ENCODE measurements at regions not wholly inside any gene's neighbourhood (a gene's known extent, or its start where the extent isn't known, plus 50 kb on each side); places are given as distances from the start of the nearest gene placed in this dataset.

DNA sequence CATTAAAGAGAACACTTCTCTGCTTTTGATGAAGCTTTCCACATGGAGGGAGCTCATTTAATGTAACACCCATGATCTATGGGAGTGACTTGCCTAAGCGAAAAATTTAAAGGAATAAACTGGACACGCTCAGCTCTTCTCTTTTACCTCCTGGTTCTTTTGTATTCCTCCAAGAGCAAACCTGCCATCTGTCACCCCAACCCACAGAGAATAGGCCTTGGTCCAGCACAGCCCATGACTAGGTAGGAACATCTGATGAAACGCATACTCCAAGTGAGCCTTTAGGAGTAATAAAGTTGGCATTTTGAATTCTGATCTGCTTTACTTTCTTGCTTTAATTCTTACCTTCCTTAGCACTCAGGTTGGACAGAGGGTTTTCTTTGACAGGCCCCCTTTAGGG lies 389.0 kb downstream of the HNRNPD start:
- DNase-seq, result no peak
- H3K27me3 ChIP-seq, result peaks cover 4% of the 10 kb centered on the region
- WGBS, 2 donors (ENCODE audit: low coverage in 1 of 2), result 52 to 76% methylated on average over 2 to 3 of the region's 3 CpGs
- in situ Hi-C loops (cut with MboI; ENCODE audit: low pct_ligation_motif_present in 1 of 4, low pct_unique_long_range_greater_than_20kb in 1 of 4, low sequenced_read_pairs in 3 of 4), result no loop called here
- no peak overlapping the region for H3K27ac ChIP-seq
- intact Hi-C loops (cut with DNase I; ENCODE audit: low total_unique reads), result no loop called here
- H3K4me1 ChIP-seq, result no peaks in the 10 kb centered on the region
- H3K9me3 ChIP-seq, result no peaks in the 10 kb centered on the region
- no peaks in the 10 kb centered on the region for H3K36me3 ChIP-seq
- no peak for TF ChIP-seq EP300 (IDR thresholded peaks at IDR 0.05; ENCODE audit: low read depth)
- no peak for TF ChIP-seq POLR2AphosphoS5 (IDR thresholded peaks at IDR 0.05)
- TF ChIP-seq, protein P1, sequence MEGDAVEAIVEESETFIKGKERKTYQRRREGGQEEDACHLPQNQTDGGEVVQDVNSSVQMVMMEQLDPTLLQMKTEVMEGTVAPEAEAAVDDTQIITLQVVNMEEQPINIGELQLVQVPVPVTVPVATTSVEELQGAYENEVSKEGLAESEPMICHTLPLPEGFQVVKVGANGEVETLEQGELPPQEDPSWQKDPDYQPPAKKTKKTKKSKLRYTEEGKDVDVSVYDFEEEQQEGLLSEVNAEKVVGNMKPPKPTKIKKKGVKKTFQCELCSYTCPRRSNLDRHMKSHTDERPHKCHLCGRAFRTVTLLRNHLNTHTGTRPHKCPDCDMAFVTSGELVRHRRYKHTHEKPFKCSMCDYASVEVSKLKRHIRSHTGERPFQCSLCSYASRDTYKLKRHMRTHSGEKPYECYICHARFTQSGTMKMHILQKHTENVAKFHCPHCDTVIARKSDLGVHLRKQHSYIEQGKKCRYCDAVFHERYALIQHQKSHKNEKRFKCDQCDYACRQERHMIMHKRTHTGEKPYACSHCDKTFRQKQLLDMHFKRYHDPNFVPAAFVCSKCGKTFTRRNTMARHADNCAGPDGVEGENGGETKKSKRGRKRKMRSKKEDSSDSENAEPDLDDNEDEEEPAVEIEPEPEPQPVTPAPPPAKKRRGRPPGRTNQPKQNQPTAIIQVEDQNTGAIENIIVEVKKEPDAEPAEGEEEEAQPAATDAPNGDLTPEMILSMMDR (IDR thresholded peaks at IDR 0.05), result no peak
- no peak for TF ChIP-seq POLR2A (IDR thresholded peaks at IDR 0.05)
- no peak overlapping the region for H3K4me3 ChIP-seq

DNA sequence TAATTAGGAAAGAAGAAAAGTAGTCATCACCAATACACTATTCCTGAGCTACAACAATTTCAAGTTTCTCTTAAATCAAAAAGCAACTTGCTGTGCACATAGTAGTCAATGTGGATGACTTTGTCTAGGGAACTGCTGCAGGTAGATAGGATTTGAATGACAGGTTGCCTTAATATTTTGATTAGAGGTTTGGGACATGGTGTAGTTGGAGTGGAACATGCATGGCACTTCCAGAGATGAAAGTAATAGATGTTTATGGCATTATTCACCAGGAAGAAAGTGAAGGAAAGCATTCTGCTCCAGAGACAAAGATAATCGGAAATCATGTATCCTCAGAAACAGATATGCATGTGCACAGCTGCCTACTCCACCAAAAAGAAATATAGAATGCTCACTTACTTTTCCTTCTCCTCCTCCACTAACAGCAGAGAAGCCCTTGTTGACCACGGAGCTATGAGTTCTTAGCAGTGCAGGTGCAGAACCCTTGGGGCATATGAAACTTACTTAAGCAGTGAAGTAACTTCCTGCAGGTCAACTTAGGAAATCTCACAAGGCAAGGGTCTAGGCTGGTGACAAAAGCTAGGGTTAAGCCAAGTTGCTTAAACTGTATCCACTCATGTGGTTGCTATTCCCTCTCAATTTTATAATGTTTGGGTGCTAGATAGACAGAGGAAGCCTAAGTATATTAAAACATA lies 390.8 kb downstream of the HNRNPD start:
- Histone ChIP-seq H3K27ac (no peak overlapping the region), H3K9me3 (no peaks in the 10 kb centered on the region), H3K27me3 (no peaks in the 10 kb centered on the region), H3K4me3 (no peak overlapping the region), H3K36me3 (no peaks in the 10 kb centered on the region), H3K4me1 (no peaks in the 10 kb centered on the region)
- in situ Hi-C loops (cut with MboI; ENCODE audit: low pct_ligation_motif_present in 1 of 4, low pct_unique_long_range_greater_than_20kb in 1 of 4, low sequenced_read_pairs in 3 of 4) (no loop called here), intact Hi-C loops (cut with DNase I; ENCODE audit: low total_unique reads) (loop anchor here (2.0 kb wide), 1 partner anchor 62 kb away; no protein-coding TSS in a partner anchor)
- 86 to 100% methylated on average over 2 of the region's 2 CpGs for WGBS, 2 donors (ENCODE audit: low coverage in 1 of 2)
- DNase-seq, result no peak
- TF ChIP-seq, protein P1 (IDR thresholded peaks at IDR 0.05), result no peak
- TF ChIP-seq EP300 (IDR thresholded peaks at IDR 0.05; ENCODE audit: low read depth) (no peak), POLR2AphosphoS5 (IDR thresholded peaks at IDR 0.05) (no peak)

DNA sequence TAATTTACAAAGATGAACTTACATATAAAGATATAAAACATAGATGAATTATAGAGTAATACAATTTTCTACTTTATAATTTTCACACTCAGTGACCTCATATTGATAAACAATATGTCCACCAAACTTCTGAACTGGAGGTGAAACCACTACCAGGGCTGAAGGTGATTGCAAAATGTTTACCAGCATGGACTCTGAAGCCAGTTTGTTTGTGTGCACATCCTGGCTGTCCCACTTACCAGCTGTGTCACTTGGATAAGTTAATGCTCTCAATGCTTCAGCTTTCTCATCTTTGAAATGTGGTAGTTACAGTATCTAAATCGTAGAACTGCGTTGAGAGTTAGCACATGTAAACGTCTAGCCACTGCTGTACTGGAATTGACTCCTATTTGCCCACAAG lies 392.6 kb downstream of the HNRNPD start:
- H3K36me3 ChIP-seq, result no peaks in the 10 kb centered on the region
- no peak overlapping the region for H3K4me3 ChIP-seq
- no peak overlapping the region for H3K27ac ChIP-seq
- H3K4me1 ChIP-seq, result no peaks in the 10 kb centered on the region
- DNase-seq, result no peak
- no peaks in the 10 kb centered on the region for H3K9me3 ChIP-seq
- in situ Hi-C loops (cut with MboI; ENCODE audit: low pct_ligation_motif_present in 1 of 4, low pct_unique_long_range_greater_than_20kb in 1 of 4, low sequenced_read_pairs in 3 of 4) (no loop called here), intact Hi-C loops (cut with DNase I; ENCODE audit: low total_unique reads) (no loop called here)
- H3K27me3 ChIP-seq, result no peaks in the 10 kb centered on the region
- 70 to 86% methylated on average over 2 to 3 of the region's 3 CpGs for WGBS, 2 donors (ENCODE audit: low coverage in 1 of 2)
- no peak for TF ChIP-seq POLR2A (IDR thresholded peaks at IDR 0.05)
- TF ChIP-seq POLR2AphosphoS5 (IDR thresholded peaks at IDR 0.05), result no peak
- TF ChIP-seq, protein P1 (IDR thresholded peaks at IDR 0.05), result no peak
- no peak for TF ChIP-seq EP300 (IDR thresholded peaks at IDR 0.05; ENCODE audit: low read depth)

DNA sequence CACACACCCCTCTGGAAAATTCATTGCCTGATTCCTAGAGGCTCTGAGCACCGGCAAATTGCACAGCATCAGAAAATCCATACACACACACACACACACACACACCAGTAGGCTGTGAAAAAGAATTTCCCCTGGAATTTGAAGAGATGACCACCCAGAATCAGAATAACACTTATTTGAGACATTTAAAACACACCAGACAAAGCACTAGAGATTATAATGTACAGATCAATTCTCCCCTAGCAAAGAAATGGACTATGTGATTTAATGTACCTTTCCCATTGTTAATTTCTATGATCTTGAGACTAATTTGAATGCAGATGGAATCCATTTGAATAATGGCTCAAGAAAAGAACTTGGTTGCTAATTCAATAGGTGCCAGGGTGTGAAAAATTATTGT lies 399.3 kb downstream of the HNRNPD start:
- H3K36me3 ChIP-seq, result no peaks in the 10 kb centered on the region
- intact Hi-C loops (cut with DNase I; ENCODE audit: low total_unique reads) (no loop called here), in situ Hi-C loops (cut with MboI; ENCODE audit: low pct_ligation_motif_present in 1 of 4, low pct_unique_long_range_greater_than_20kb in 1 of 4, low sequenced_read_pairs in 3 of 4) (no loop called here)
- no peak for DNase-seq
- no peaks in the 10 kb centered on the region for H3K4me1 ChIP-seq
- H3K9me3 ChIP-seq, result no peaks in the 10 kb centered on the region
- no peak overlapping the region for H3K4me3 ChIP-seq
- H3K27me3 ChIP-seq, result no peaks in the 10 kb centered on the region
- TF ChIP-seq POLR2A (IDR thresholded peaks at IDR 0.05), result no peak
- TF ChIP-seq POLR2AphosphoS5 (IDR thresholded peaks at IDR 0.05), result no peak
- TF ChIP-seq, protein P1 (IDR thresholded peaks at IDR 0.05), result no peak
- no peak for TF ChIP-seq EP300 (IDR thresholded peaks at IDR 0.05; ENCODE audit: low read depth)
- 83% methylated on average over 1 of the region's 1 CpG; no CpG with 5 or more reads in 1 of the 2 donors for WGBS, 2 donors (ENCODE audit: low coverage in 1 of 2)
- no peak overlapping the region for H3K27ac ChIP-seq

Data from transverse colon (tissue), 4 donors.